Esophagus muscularis mucosa (tissue), 4 donors: ENCODE measurements at regions not wholly inside any gene's neighbourhood (a gene's known extent, or its start where the extent isn't known, plus 50 kb on each side); places are given as distances from the start of the nearest gene placed in this dataset.

Source experiments
- EP300 ChIP-seq: sonication (generic); formaldehyde crosslinking; IDR thresholded peaks from one replicate; pipeline ENCODE4 v1.6.1; 2017; ENCODE audit warnings: antibody characterized with exemption
- POLR2A ChIP-seq: fragments of 450-650 bp; IDR thresholded peaks from one replicate; pipeline ENCODE4 v1.6.1; 2017; ENCODE audit warnings: antibody characterized with exemption, moderate library complexity, mild to moderate bottlenecking, low read depth
- POLR2AphosphoS5 ChIP-seq, 2 donors: sonication (generic); formaldehyde crosslinking; IDR thresholded peaks; one replicate each; pipeline ENCODE4 v1.6.1; 2017; ENCODE audit warnings: antibody characterized with exemption in 2 of 2
- TF ChIP-seq, protein P1 (sequence below), 3 experiments: fragments of 200-600 bp in 2 of 3; fragments of 450-650 bp in 1 of 3; sonication (generic) in 2 of 3; IDR thresholded peaks; one replicate each; pipeline ENCODE4 v1.5.1; 2017 to 2019; ENCODE audit warnings: antibody characterized with exemption in 3 of 3, mild to moderate bottlenecking in 2 of 3, moderate library complexity in 1 of 3

DNA sequence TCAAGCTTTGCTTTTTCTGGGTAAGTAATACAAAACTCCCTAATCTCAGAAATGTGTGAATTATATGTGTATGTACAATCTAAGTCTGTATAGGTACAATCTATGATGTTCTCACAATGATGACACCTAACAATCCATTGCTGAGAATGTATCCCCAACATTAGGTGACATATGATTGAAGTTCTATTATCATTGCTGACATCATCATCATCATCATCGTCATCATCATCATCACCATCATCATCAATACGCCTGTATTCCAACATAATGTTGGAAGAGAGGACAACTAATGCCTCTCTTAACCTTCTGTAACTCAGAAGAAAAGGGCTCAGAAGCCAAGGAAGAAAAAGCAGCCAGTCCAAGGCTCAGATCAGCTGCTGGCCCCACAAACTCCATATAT is 84.2 kb upstream of the FBXO11 start:
- TF ChIP-seq, protein P1, sequence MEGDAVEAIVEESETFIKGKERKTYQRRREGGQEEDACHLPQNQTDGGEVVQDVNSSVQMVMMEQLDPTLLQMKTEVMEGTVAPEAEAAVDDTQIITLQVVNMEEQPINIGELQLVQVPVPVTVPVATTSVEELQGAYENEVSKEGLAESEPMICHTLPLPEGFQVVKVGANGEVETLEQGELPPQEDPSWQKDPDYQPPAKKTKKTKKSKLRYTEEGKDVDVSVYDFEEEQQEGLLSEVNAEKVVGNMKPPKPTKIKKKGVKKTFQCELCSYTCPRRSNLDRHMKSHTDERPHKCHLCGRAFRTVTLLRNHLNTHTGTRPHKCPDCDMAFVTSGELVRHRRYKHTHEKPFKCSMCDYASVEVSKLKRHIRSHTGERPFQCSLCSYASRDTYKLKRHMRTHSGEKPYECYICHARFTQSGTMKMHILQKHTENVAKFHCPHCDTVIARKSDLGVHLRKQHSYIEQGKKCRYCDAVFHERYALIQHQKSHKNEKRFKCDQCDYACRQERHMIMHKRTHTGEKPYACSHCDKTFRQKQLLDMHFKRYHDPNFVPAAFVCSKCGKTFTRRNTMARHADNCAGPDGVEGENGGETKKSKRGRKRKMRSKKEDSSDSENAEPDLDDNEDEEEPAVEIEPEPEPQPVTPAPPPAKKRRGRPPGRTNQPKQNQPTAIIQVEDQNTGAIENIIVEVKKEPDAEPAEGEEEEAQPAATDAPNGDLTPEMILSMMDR (IDR thresholded peaks at IDR 0.05): no peak
- TF ChIP-seq POLR2A: no peak
- no peak for TF ChIP-seq POLR2AphosphoS5 (IDR thresholded peaks at IDR 0.05)
- no peak for TF ChIP-seq EP300
